ENCODE measurements at regions not wholly inside any gene's neighbourhood (a gene's known extent, or its start where the extent isn't known, plus 50 kb on each side); places are given as distances from the start of the nearest gene placed in this dataset.

- Histone ChIP-seq H3K27me3 (ENCODE audit: insufficient read depth, low read length) (no peaks in the 10 kb centered on the region), H2AFZ (ENCODE audit: low read length, unreplicated experiment) (no peak overlapping the region), H3K4me1 (ENCODE audit: control insufficient read depth, insufficient read depth, low read length, unreplicated experiment) (no peaks in the 10 kb centered on the region)
Observed at GRCh38 chr11:33505093-33505492, 195.5 kb downstream of the C11orf91 start.

GRCh38 chr11:33500861-33501479 lies 199.7 kb downstream of the C11orf91 start:
- no peaks in the 10 kb centered on the region for H3K79me2 ChIP-seq (ENCODE audit: control insufficient read depth, insufficient read depth, low read length, unreplicated experiment)
- H3K36me3 ChIP-seq (ENCODE audit: insufficient read depth, low read length), result no peaks in the 10 kb centered on the region
- H3K4me3 ChIP-seq (ENCODE audit: low read depth, low read length), result no peak overlapping the region
- no peak overlapping the region for H3K27ac ChIP-seq (ENCODE audit: low read depth, low read length)
- H3K4me1 ChIP-seq (ENCODE audit: control insufficient read depth, insufficient read depth, low read length, unreplicated experiment), result no peaks in the 10 kb centered on the region
- no peaks in the 10 kb centered on the region for H3K27me3 ChIP-seq (ENCODE audit: insufficient read depth, low read length)
- no peak overlapping the region for H2AFZ ChIP-seq (ENCODE audit: low read length, unreplicated experiment)

More at GRCh38 chr11:33505093-33505492, 195.5 kb downstream of the C11orf91 start:
- Histone ChIP-seq H3K27ac (ENCODE audit: low read depth, low read length) (no peak overlapping the region), H3K79me2 (ENCODE audit: control insufficient read depth, insufficient read depth, low read length, unreplicated experiment) (peaks cover 4% of the 10 kb centered on the region), H3K36me3 (ENCODE audit: insufficient read depth, low read length) (no peaks in the 10 kb centered on the region), H3K4me3 (ENCODE audit: low read depth, low read length) (no peak overlapping the region)

GRCh38 chr11:33500332-33500731 lies 200.3 kb downstream of the C11orf91 start:
- Histone ChIP-seq H3K27me3 (ENCODE audit: insufficient read depth, low read length) (no peaks in the 10 kb centered on the region), H3K79me2 (ENCODE audit: control insufficient read depth, insufficient read depth, low read length, unreplicated experiment) (no peaks in the 10 kb centered on the region), H3K4me1 (ENCODE audit: control insufficient read depth, insufficient read depth, low read length, unreplicated experiment) (no peaks in the 10 kb centered on the region), H2AFZ (ENCODE audit: low read length, unreplicated experiment) (no peak overlapping the region), H3K27ac (ENCODE audit: low read depth, low read length) (no peak overlapping the region), H3K4me3 (ENCODE audit: low read depth, low read length) (no peak overlapping the region), H3K36me3 (ENCODE audit: insufficient read depth, low read length) (no peaks in the 10 kb centered on the region)

- no peak overlapping the region for H2AFZ ChIP-seq (ENCODE audit: low read length, unreplicated experiment)
- H3K27me3 ChIP-seq (ENCODE audit: insufficient read depth, low read length), result no peaks in the 10 kb centered on the region
- peaks cover 4% of the 10 kb centered on the region for H3K79me2 ChIP-seq (ENCODE audit: control insufficient read depth, insufficient read depth, low read length, unreplicated experiment)
- H3K4me1 ChIP-seq (ENCODE audit: control insufficient read depth, insufficient read depth, low read length, unreplicated experiment), result no peaks in the 10 kb centered on the region
- H3K4me3 ChIP-seq (ENCODE audit: low read depth, low read length), result no peak overlapping the region
- H3K27ac ChIP-seq (ENCODE audit: low read depth, low read length), result no peak overlapping the region
- no peaks in the 10 kb centered on the region for H3K36me3 ChIP-seq (ENCODE audit: insufficient read depth, low read length)
Observed at GRCh38 chr11:33492596-33492995, 208.0 kb downstream of the C11orf91 start.

- H3K27ac ChIP-seq (ENCODE audit: low read depth, low read length), result no peak overlapping the region
- H2AFZ ChIP-seq (ENCODE audit: low read length, unreplicated experiment), result no peak overlapping the region
- no peaks in the 10 kb centered on the region for H3K4me1 ChIP-seq (ENCODE audit: control insufficient read depth, insufficient read depth, low read length, unreplicated experiment)
- H3K79me2 ChIP-seq (ENCODE audit: control insufficient read depth, insufficient read depth, low read length, unreplicated experiment), result peaks cover 4% of the 10 kb centered on the region
- H3K36me3 ChIP-seq (ENCODE audit: insufficient read depth, low read length), result no peaks in the 10 kb centered on the region
- no peak overlapping the region for H3K4me3 ChIP-seq (ENCODE audit: low read depth, low read length)
- no peaks in the 10 kb centered on the region for H3K27me3 ChIP-seq (ENCODE audit: insufficient read depth, low read length)
Observed at GRCh38 chr11:33490842-33491370, 209.7 kb downstream of the C11orf91 start.

- H3K36me3 ChIP-seq (ENCODE audit: insufficient read depth, low read length), result no peaks in the 10 kb centered on the region
- no peak overlapping the region for H2AFZ ChIP-seq (ENCODE audit: low read length, unreplicated experiment)
- no peak overlapping the region for H3K27ac ChIP-seq (ENCODE audit: low read depth, low read length)
- no peaks in the 10 kb centered on the region for H3K4me1 ChIP-seq (ENCODE audit: control insufficient read depth, insufficient read depth, low read length, unreplicated experiment)
- H3K27me3 ChIP-seq (ENCODE audit: insufficient read depth, low read length), result no peaks in the 10 kb centered on the region
- H3K4me3 ChIP-seq (ENCODE audit: low read depth, low read length), result no peak overlapping the region
- H3K79me2 ChIP-seq (ENCODE audit: control insufficient read depth, insufficient read depth, low read length, unreplicated experiment), result peaks cover 4% of the 10 kb centered on the region
Observed at GRCh38 chr11:33488971-33489370, 211.7 kb downstream of the C11orf91 start.

- Histone ChIP-seq H3K27ac (ENCODE audit: low read depth, low read length) (no peak overlapping the region), H3K27me3 (ENCODE audit: insufficient read depth, low read length) (no peaks in the 10 kb centered on the region), H3K36me3 (ENCODE audit: insufficient read depth, low read length) (no peaks in the 10 kb centered on the region), H3K79me2 (ENCODE audit: control insufficient read depth, insufficient read depth, low read length, unreplicated experiment) (no peaks in the 10 kb centered on the region), H2AFZ (ENCODE audit: low read length, unreplicated experiment) (no peak overlapping the region), H3K4me1 (ENCODE audit: control insufficient read depth, insufficient read depth, low read length, unreplicated experiment) (peaks cover 23% of the 10 kb centered on the region), H3K4me3 (ENCODE audit: low read depth, low read length) (no peak overlapping the region)
Observed at GRCh38 chr11:33480626-33481025, 220.0 kb downstream of the C11orf91 start.

GRCh38 chr11:33479231-33479630 lies 221.4 kb downstream of the C11orf91 start:
- H3K79me2 ChIP-seq (ENCODE audit: control insufficient read depth, insufficient read depth, low read length, unreplicated experiment), result peaks cover 3% of the 10 kb centered on the region
- H3K4me1 ChIP-seq (ENCODE audit: control insufficient read depth, insufficient read depth, low read length, unreplicated experiment), result peaks cover 23% of the 10 kb centered on the region
- H3K4me3 ChIP-seq (ENCODE audit: low read depth, low read length), result no peak overlapping the region
- H2AFZ ChIP-seq (ENCODE audit: low read length, unreplicated experiment), result no peak overlapping the region
- H3K27ac ChIP-seq (ENCODE audit: low read depth, low read length), result no peak overlapping the region
- H3K36me3 ChIP-seq (ENCODE audit: insufficient read depth, low read length), result no peaks in the 10 kb centered on the region
- no peaks in the 10 kb centered on the region for H3K27me3 ChIP-seq (ENCODE audit: insufficient read depth, low read length)

GRCh38 chr11:33478111-33478573 lies 221.0 kb downstream of the HIPK3 start:
- H3K36me3 ChIP-seq (ENCODE audit: insufficient read depth, low read length), result no peaks in the 10 kb centered on the region
- H2AFZ ChIP-seq (ENCODE audit: low read length, unreplicated experiment), result no peak overlapping the region
- H3K27me3 ChIP-seq (ENCODE audit: insufficient read depth, low read length), result no peaks in the 10 kb centered on the region
- H3K79me2 ChIP-seq (ENCODE audit: control insufficient read depth, insufficient read depth, low read length, unreplicated experiment), result peaks cover 3% of the 10 kb centered on the region
- H3K4me3 ChIP-seq (ENCODE audit: low read depth, low read length), result no peak overlapping the region
- no peak overlapping the region for H3K27ac ChIP-seq (ENCODE audit: low read depth, low read length)
- peaks cover 23% of the 10 kb centered on the region for H3K4me1 ChIP-seq (ENCODE audit: control insufficient read depth, insufficient read depth, low read length, unreplicated experiment)

- no peaks in the 10 kb centered on the region for H3K36me3 ChIP-seq (ENCODE audit: insufficient read depth, low read length)
- H3K27me3 ChIP-seq (ENCODE audit: insufficient read depth, low read length), result no peaks in the 10 kb centered on the region
- no peak overlapping the region for H3K4me3 ChIP-seq (ENCODE audit: low read depth, low read length)
- H3K79me2 ChIP-seq (ENCODE audit: control insufficient read depth, insufficient read depth, low read length, unreplicated experiment), result peaks cover 3% of the 10 kb centered on the region
- no peak overlapping the region for H2AFZ ChIP-seq (ENCODE audit: low read length, unreplicated experiment)
- H3K4me1 ChIP-seq (ENCODE audit: control insufficient read depth, insufficient read depth, low read length, unreplicated experiment), result peaks cover 23% of the 10 kb centered on the region
- no peak overlapping the region for H3K27ac ChIP-seq (ENCODE audit: low read depth, low read length)
Observed at GRCh38 chr11:33476945-33477606, 219.9 kb downstream of the HIPK3 start.

- H3K27me3 ChIP-seq (ENCODE audit: insufficient read depth, low read length), result no peaks in the 10 kb centered on the region
- H3K4me1 ChIP-seq (ENCODE audit: control insufficient read depth, insufficient read depth, low read length, unreplicated experiment), result peaks cover 23% of the 10 kb centered on the region
- peaks cover 8% of the 10 kb centered on the region for H3K79me2 ChIP-seq (ENCODE audit: control insufficient read depth, insufficient read depth, low read length, unreplicated experiment)
- H3K36me3 ChIP-seq (ENCODE audit: insufficient read depth, low read length), result no peaks in the 10 kb centered on the region
- H3K27ac ChIP-seq (ENCODE audit: low read depth, low read length), result no peak overlapping the region
- no peak overlapping the region for H3K4me3 ChIP-seq (ENCODE audit: low read depth, low read length)
- H2AFZ ChIP-seq (ENCODE audit: low read length, unreplicated experiment), result no peak overlapping the region
Observed at GRCh38 chr11:33475993-33476392, 218.8 kb downstream of the HIPK3 start.

Data from ACC112 (cell line).